ENCODE measurements at regions not wholly inside any gene's neighbourhood (a gene's known extent, or its start where the extent isn't known, plus 50 kb on each side); places are given as distances from the start of the nearest gene placed in this dataset.
A peak's percentile ranks its signal among the peaks of the same experiment; 100 is the strongest.

DNA sequence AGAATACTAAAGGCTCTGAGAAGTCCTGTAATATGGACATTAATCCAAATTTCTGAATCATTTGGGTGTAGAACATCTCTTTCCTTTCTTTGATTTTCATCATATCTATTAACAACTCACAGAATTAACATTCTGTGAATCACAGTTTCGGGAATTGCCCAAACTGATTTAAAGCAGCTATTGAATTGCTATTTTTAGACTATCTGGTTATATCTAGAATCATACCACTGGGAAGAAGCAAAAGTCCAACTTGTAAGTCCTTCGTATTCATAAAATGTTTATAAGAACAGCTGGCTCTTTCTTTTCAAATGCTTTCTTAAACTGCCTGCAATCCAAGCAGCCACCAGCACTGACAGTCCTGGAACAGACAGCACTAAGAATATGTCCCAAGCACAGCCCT lies 733.0 kb downstream of the NTRK3 start:
- DNase-seq (ENCODE audit: low read depth), result peak; percentile 26
- TF ChIP-seq, protein P1, sequence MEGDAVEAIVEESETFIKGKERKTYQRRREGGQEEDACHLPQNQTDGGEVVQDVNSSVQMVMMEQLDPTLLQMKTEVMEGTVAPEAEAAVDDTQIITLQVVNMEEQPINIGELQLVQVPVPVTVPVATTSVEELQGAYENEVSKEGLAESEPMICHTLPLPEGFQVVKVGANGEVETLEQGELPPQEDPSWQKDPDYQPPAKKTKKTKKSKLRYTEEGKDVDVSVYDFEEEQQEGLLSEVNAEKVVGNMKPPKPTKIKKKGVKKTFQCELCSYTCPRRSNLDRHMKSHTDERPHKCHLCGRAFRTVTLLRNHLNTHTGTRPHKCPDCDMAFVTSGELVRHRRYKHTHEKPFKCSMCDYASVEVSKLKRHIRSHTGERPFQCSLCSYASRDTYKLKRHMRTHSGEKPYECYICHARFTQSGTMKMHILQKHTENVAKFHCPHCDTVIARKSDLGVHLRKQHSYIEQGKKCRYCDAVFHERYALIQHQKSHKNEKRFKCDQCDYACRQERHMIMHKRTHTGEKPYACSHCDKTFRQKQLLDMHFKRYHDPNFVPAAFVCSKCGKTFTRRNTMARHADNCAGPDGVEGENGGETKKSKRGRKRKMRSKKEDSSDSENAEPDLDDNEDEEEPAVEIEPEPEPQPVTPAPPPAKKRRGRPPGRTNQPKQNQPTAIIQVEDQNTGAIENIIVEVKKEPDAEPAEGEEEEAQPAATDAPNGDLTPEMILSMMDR (IDR thresholded peaks at IDR 0.05; ENCODE audit: insufficient read depth, low read depth, low read length, missing control alignments), result no peak

DNA sequence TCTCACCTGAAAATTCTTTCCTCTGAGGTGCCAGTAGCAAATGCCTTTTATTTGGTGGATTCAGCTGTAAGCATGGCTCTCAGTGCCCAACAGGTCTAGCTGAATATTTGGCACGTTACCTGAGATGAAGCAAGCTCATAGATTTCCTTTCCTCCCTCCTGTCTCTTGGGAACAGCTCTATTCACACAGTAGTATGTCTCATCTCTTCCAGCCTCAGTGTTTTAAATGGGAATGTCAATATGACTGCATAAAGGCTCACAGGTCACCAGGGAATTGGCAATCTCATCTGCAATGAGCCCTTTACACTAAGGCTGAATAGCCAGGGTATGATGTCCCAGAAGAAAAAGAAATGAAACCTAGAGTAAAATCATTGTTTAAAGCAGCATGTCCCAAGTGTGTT lies 733.5 kb downstream of the NTRK3 start:
- TF ChIP-seq, protein P1 (IDR thresholded peaks at IDR 0.05; ENCODE audit: insufficient read depth, low read depth, low read length, missing control alignments), result no peak
- DNase-seq (ENCODE audit: low read depth), result no peak

More for the DNA sequence above, 733.0 kb downstream of the NTRK3 start:
- H3K4me3 ChIP-seq (ENCODE audit: low read length), result no peak overlapping the region

DNA sequence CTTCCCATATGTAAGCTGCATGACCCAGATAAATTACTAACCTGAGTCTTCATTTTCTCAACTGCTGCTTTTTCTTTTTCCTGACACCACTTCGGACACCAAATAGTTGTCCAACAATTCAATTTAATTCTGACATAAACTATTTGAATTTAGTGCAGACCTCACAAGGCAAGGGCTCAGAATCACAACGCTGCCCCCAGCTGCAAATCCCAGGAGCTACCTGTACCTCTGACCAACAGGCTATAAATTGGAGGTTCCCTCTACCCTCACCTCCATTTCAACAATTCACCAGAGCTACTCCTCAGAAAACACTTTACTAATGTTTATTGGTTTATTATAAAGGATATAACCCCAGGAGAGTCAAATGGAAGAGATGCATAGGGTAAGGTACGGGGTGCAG lies 737.6 kb downstream of the NTRK3 start:
- TF ChIP-seq, protein P1 (IDR thresholded peaks at IDR 0.05; ENCODE audit: insufficient read depth, low read depth, low read length, missing control alignments), result no peak
- no peak for DNase-seq (ENCODE audit: low read depth)
- no peak overlapping the region for H3K4me3 ChIP-seq (ENCODE audit: low read length)

More for the DNA sequence above, 733.5 kb downstream of the NTRK3 start:
- H3K4me3 ChIP-seq (ENCODE audit: low read length), result no peak overlapping the region

DNA sequence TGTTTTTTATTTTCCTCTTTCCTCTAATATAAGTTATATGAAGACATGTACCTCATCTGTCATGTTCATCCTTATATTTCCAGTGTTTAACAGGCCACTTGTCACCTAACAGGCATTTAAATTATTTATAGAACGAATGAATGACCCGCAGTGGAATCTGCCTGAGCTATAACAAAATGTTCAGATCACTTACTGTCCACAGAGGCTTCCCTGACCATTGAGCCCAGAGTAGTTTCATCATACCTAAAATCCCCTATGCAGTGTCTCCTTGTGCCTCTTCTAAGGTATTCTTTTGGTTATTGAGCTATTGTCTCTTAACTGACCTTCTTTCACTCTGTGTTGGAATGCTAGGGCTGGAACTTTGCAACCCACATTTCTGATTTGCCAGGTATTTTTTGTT lies 748.5 kb downstream of the NTRK3 start:
- DNase-seq (ENCODE audit: low read depth), result no peak
- TF ChIP-seq, protein P1 (IDR thresholded peaks at IDR 0.05; ENCODE audit: insufficient read depth, low read depth, low read length, missing control alignments), result no peak
- no peak overlapping the region for H3K4me3 ChIP-seq (ENCODE audit: low read length)

DNA sequence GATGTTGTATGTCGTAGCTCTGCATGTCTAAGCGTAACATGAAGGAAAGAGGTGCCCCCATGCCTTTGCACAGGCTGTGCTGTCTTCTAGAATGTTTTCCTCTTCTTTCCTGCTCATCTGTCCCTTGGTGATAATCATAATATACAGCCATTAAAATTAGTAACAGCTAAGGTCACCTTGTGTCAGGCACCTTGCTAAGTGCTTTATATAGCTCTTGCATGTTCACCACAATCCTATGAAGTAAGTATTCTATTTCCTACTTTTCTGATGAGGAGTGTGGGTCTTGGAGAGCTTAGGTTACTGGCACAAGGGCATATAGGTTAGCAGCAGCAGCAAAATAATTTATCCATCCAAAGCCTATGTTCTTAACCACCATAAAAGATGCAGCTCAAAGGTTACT lies 754.4 kb downstream of the NTRK3 start:
- no peak for DNase-seq (ENCODE audit: low read depth)
- TF ChIP-seq, protein P1 (IDR thresholded peaks at IDR 0.05; ENCODE audit: insufficient read depth, low read depth, low read length, missing control alignments), result no peak
- no peak overlapping the region for H3K4me3 ChIP-seq (ENCODE audit: low read length)

DNA sequence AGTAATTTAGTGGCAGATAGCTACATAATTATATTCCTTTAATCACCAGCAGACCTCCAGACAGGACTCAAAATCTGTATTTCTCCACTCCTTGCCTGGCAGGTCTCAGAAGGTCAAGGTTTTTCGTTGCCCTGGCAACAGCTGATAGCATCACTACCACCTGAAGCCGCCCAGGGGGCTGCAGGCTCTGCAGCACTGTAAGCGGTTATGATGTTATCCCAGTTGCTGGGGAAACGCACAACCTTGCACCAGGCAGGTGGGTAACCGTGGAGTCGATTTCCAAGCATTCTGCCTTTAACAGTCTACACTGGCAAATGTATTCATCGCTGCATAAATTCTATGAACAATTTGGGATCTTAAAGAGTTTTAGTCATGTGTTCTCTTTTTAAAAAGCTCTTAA lies 756.3 kb downstream of the NTRK3 start:
- no peak overlapping the region for H3K4me3 ChIP-seq (ENCODE audit: low read length)
- no peak for DNase-seq (ENCODE audit: low read depth)
- TF ChIP-seq, protein P1 (IDR thresholded peaks at IDR 0.05; ENCODE audit: insufficient read depth, low read depth, low read length, missing control alignments), result no peak

DNA sequence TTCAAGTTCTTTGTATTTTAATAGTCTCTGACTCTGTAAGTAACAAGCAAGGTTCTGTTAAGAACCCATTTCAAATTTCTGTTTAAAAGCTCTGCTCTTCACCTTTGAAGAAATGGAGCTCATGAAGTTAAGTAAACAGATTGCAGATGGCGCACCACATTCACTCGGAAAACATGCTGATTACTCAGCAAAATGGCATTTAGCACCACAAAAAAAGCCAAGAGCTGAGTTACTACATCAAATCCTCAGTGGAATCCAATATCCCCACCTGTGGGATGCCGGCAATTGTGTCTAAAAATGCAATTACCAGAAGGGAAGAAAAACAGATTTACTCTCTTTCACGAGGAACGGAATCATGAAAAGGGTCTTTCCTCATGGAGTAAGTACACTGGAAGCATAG lies 758.0 kb downstream of the NTRK3 start:
- TF ChIP-seq, protein P1 (IDR thresholded peaks at IDR 0.05; ENCODE audit: insufficient read depth, low read depth, low read length, missing control alignments), result no peak
- no peak overlapping the region for H3K4me3 ChIP-seq (ENCODE audit: low read length)
- peak; percentile 53 for DNase-seq (ENCODE audit: low read depth)

Measured in epithelial cell of esophagus (primary cell).